HG03442 (cell line): ENCODE measurements at regions not wholly inside any gene's neighbourhood (a gene's known extent, or its start where the extent isn't known, plus 50 kb on each side); places are given as distances from the start of the nearest gene placed in this dataset.

Experiments used
- ATAC-seq: cut with Tn5 transposase; IDR thresholded peaks from one replicate; pipeline ENCODE4 v1.9.1; 2021; ENCODE audit warnings: mild to moderate bottlenecking, moderate library complexity; ENCODE audit not compliant: unreplicated experiment

GRCh38 chr2:8306530-8307351, 375.1 kb upstream of the ID2 start:
- ATAC-seq: no peak

- no peak for ATAC-seq
These were observed 374.2 kb upstream of the ID2 start for GRCh38 chr2:8307606-8308180.

- no peak for ATAC-seq
These were observed 372.7 kb upstream of the ID2 start for GRCh38 chr2:8309131-8309530.

- ATAC-seq: no peak
These were observed 371.1 kb upstream of the ID2 start for GRCh38 chr2:8310557-8311455.

GRCh38 chr2:8312221-8312620, 369.6 kb upstream of the ID2 start:
- no peak for ATAC-seq

- peak; percentile 82 for ATAC-seq
These were observed 368.7 kb upstream of the ID2 start for GRCh38 chr2:8312861-8313830.

GRCh38 chr2:8314063-8314462, 367.8 kb upstream of the ID2 start:
- no peak for ATAC-seq

- ATAC-seq: no peak
These were observed 366.2 kb upstream of the ID2 start for GRCh38 chr2:8315531-8316165.

- no peak for ATAC-seq
These were observed 365.5 kb upstream of the ID2 start for GRCh38 chr2:8316356-8316755.

- no peak for ATAC-seq
These were observed 364.4 kb upstream of the ID2 start for GRCh38 chr2:8317418-8317817.

GRCh38 chr2:8319219-8319618, 362.6 kb upstream of the ID2 start:
- ATAC-seq: no peak

GRCh38 chr2:8320311-8321066, 361.4 kb upstream of the ID2 start:
- no peak for ATAC-seq

- no peak for ATAC-seq
These were observed 359.2 kb upstream of the ID2 start for GRCh38 chr2:8322634-8323033.

GRCh38 chr2:8324164-8324856, 357.5 kb upstream of the ID2 start:
- no peak for ATAC-seq

GRCh38 chr2:8324901-8325300, 357.0 kb upstream of the ID2 start:
- ATAC-seq: no peak

GRCh38 chr2:8327371-8328100, 354.3 kb upstream of the ID2 start:
- no peak for ATAC-seq

GRCh38 chr2:8328217-8328616, 353.6 kb upstream of the ID2 start:
- ATAC-seq: no peak
